ENCODE measurements at regions not wholly inside any gene's neighbourhood (a gene's known extent, or its start where the extent isn't known, plus 50 kb on each side); places are given as distances from the start of the nearest gene placed in this dataset.

DNA sequence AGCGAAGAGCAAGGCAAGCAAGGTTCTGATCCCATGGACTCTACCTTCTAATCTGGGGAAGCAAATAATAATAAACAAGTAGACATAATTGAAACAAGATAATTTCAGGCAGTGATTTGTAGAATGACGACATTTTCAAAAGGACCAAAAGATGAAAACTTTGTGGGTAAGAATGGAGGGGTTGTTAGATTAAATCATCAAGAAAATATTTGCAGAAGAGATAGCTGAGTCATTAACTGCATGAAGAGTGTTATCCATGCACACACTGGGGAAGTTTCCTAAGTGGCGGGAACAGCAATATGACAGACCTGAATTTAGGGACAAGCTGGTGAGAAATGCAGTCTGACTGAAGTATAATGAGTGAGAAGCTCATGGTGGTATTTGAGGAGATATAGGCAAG, 583.1 kb upstream of the RGS18 start:
- intact Hi-C loops (cut with DNase I) = no loop called here
- H3K9me3 ChIP-seq (ENCODE audit: control insufficient read depth in 2 of 3, insufficient read depth in 1 of 3, low read length in 3 of 3) = no peaks in the 10 kb centered on the region
- TF ChIP-seq, protein P1, sequence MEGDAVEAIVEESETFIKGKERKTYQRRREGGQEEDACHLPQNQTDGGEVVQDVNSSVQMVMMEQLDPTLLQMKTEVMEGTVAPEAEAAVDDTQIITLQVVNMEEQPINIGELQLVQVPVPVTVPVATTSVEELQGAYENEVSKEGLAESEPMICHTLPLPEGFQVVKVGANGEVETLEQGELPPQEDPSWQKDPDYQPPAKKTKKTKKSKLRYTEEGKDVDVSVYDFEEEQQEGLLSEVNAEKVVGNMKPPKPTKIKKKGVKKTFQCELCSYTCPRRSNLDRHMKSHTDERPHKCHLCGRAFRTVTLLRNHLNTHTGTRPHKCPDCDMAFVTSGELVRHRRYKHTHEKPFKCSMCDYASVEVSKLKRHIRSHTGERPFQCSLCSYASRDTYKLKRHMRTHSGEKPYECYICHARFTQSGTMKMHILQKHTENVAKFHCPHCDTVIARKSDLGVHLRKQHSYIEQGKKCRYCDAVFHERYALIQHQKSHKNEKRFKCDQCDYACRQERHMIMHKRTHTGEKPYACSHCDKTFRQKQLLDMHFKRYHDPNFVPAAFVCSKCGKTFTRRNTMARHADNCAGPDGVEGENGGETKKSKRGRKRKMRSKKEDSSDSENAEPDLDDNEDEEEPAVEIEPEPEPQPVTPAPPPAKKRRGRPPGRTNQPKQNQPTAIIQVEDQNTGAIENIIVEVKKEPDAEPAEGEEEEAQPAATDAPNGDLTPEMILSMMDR (IDR thresholded peaks at IDR 0.05; ENCODE audit: borderline replicate concordance, extremely low read depth, insufficient read depth) = no peak
- no peak overlapping the region for H3K9ac ChIP-seq (ENCODE audit: low read length in 3 of 3)
- H3K4me3 ChIP-seq (ENCODE audit: low read length in 3 of 3) = no peak overlapping the region
- DNase-seq = no peak
- no peak for FAIRE-seq
- no peak overlapping the region for H3K27ac ChIP-seq (ENCODE audit: low read depth in 2 of 2, low read length in 2 of 2)
- no peaks in the 10 kb centered on the region for H3K4me1 ChIP-seq (ENCODE audit: control insufficient read depth in 2 of 3, insufficient read depth in 2 of 3, low read depth in 1 of 3, low read length in 3 of 3)
- H3K36me3 ChIP-seq (ENCODE audit: control insufficient read depth in 2 of 3, insufficient read depth in 3 of 3, low read length in 3 of 3) = no peaks in the 10 kb centered on the region
- H3K27me3 ChIP-seq (ENCODE audit: control insufficient read depth, insufficient read depth, low read length) = no peaks in the 10 kb centered on the region

DNA sequence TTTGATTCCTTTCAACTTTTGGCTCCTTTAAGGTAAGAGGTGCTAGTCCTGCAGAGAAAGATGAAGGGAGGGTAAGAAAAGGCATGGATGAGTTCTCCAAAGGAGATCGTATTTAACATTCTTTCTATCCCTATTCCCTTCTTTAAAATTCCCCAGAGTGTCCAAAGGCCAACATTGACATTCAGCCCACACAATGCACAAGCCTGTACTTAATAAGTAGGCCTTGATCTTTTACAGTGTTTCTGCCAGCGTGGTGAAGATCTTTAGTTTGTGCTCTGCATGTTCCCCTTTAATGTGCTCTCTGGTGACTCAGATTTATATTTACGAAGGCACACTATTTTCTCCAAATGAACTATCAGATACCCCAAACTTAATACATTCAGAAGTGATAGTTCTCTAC, 582.5 kb upstream of the RGS18 start:
- Histone ChIP-seq H3K9me3 (ENCODE audit: control insufficient read depth in 2 of 3, insufficient read depth in 1 of 3, low read length in 3 of 3) (no peaks in the 10 kb centered on the region), H3K27ac (ENCODE audit: low read depth in 2 of 2, low read length in 2 of 2) (no peak overlapping the region), H3K9ac (ENCODE audit: low read length in 3 of 3) (no peak overlapping the region), H3K4me1 (ENCODE audit: control insufficient read depth in 2 of 3, insufficient read depth in 2 of 3, low read depth in 1 of 3, low read length in 3 of 3) (no peaks in the 10 kb centered on the region), H3K36me3 (ENCODE audit: control insufficient read depth in 2 of 3, insufficient read depth in 3 of 3, low read length in 3 of 3) (no peaks in the 10 kb centered on the region), H3K27me3 (ENCODE audit: control insufficient read depth, insufficient read depth, low read length) (no peaks in the 10 kb centered on the region), H3K4me3 (ENCODE audit: low read length in 3 of 3) (no peak overlapping the region)
- FAIRE-seq (no peak), DNase-seq (peak in 2 of 5 donors; percentile 3 to 16)
- TF ChIP-seq, protein P1 (IDR thresholded peaks at IDR 0.05; ENCODE audit: borderline replicate concordance, extremely low read depth, insufficient read depth) = no peak
- intact Hi-C loops (cut with DNase I) = no loop called here

DNA sequence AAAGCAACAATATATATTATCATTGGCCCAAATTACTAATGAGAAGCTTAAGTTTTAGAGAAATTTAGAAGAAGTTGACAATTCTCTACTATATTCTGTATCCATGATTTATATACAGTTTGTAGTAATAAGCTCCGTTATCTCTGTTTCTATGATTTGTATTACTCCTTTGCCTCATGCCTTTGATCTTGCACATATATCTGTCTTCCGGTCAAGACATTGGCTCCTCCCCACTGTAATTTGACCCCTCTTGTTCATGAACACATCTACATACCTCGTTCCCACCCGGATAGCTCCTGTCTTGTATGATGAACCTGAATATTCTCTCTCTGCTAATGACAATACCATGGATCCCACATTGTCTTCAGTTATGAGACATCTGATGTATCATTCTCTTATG, 581.0 kb upstream of the RGS18 start:
- no peaks in the 10 kb centered on the region for H3K36me3 ChIP-seq (ENCODE audit: control insufficient read depth in 2 of 3, insufficient read depth in 3 of 3, low read length in 3 of 3)
- H3K9me3 ChIP-seq (ENCODE audit: control insufficient read depth in 2 of 3, insufficient read depth in 1 of 3, low read length in 3 of 3) = no peaks in the 10 kb centered on the region
- no peak overlapping the region for H3K9ac ChIP-seq (ENCODE audit: low read length in 3 of 3)
- H3K27ac ChIP-seq (ENCODE audit: low read depth in 2 of 2, low read length in 2 of 2) = no peak overlapping the region
- intact Hi-C loops (cut with DNase I) = no loop called here
- no peak overlapping the region for H3K4me3 ChIP-seq (ENCODE audit: low read length in 3 of 3)
- FAIRE-seq (no peak), DNase-seq (no peak)
- no peaks in the 10 kb centered on the region for H3K27me3 ChIP-seq (ENCODE audit: control insufficient read depth, insufficient read depth, low read length)
- TF ChIP-seq, protein P1 (IDR thresholded peaks at IDR 0.05; ENCODE audit: borderline replicate concordance, extremely low read depth, insufficient read depth) = no peak
- H3K4me1 ChIP-seq (ENCODE audit: control insufficient read depth in 2 of 3, insufficient read depth in 2 of 3, low read depth in 1 of 3, low read length in 3 of 3) = no peaks in the 10 kb centered on the region

DNA sequence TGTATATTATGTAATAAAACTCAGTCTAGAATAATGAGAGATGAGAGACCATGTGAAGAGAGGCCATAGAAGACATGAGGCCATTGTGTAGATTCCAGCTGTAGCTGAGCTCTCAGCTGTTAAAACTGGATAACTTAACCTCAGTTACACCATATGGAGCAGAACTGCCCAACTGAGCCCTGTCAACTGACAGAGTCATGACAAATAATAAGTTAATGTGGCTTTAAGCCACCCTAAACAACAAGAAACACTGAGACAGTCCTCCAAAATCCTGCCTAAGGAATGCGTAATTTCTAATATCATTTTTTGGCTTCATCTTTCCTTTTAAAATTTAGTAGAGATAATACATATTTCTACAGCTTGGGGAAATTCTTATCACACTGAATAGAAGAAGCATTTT, 580.0 kb upstream of the RGS18 start:
- DNase-seq (peak in 1 of 5 donors; percentile 37), FAIRE-seq (no peak)
- intact Hi-C loops (cut with DNase I) = no loop called here

More for the DNA sequence above, 580.0 kb upstream of the RGS18 start:
- TF ChIP-seq, protein P1 (IDR thresholded peaks at IDR 0.05; ENCODE audit: borderline replicate concordance, extremely low read depth, insufficient read depth) = no peak
- no peak overlapping the region for H3K9ac ChIP-seq (ENCODE audit: low read length in 3 of 3)
- H3K4me1 ChIP-seq (ENCODE audit: control insufficient read depth in 2 of 3, insufficient read depth in 2 of 3, low read depth in 1 of 3, low read length in 3 of 3) = no peaks in the 10 kb centered on the region
- H3K27ac ChIP-seq (ENCODE audit: low read depth in 2 of 2, low read length in 2 of 2) = no peak overlapping the region
- H3K4me3 ChIP-seq (ENCODE audit: low read length in 3 of 3) = no peak overlapping the region
- no peaks in the 10 kb centered on the region for H3K36me3 ChIP-seq (ENCODE audit: control insufficient read depth in 2 of 3, insufficient read depth in 3 of 3, low read length in 3 of 3)
- no peaks in the 10 kb centered on the region for H3K27me3 ChIP-seq (ENCODE audit: control insufficient read depth, insufficient read depth, low read length)
- no peaks in the 10 kb centered on the region for H3K9me3 ChIP-seq (ENCODE audit: control insufficient read depth in 2 of 3, insufficient read depth in 1 of 3, low read length in 3 of 3)

All from kidney (tissue), 13 donors.